SK-N-SH (cell line): ENCODE measurements at regions not wholly inside any gene's neighbourhood (a gene's known extent, or its start where the extent isn't known, plus 50 kb on each side); places are given as distances from the start of the nearest gene placed in this dataset.

Experiments
- CTCF ChIA-PET: fragments of 300-600, 350-600 bp; formaldehyde crosslinking; extraction: SDS; loops from one replicate; lab custom pipeline; 2021; lab: Yijun Ruan, JAX
- POLR2A ChIA-PET: fragments of 350-600 bp; sonication (Branson Sonifier 250); formaldehyde crosslinking; extraction: SDS; loops from one replicate; lab custom pipeline; 2020; ENCODE audit warnings: antibody characterized with exemption, inconsistent platforms; lab: Yijun Ruan, JAX
- DNase-seq: peaks from one replicate; pipeline ENCODE4 v3.0.0; 2012
- H2AFZ ChIP-seq: fragments of 200-600 bp; sonication (generic); 2 replicates; pipeline ENCODE4 v1.8.1; 2016; ENCODE audit warnings: antibody characterized with exemption, mild to moderate bottlenecking, low read depth
- H3F3A ChIP-seq: fragments of 200-600 bp; sonication (generic); replicated peaks from 2 replicates; pipeline ENCODE3; 2016; ENCODE audit warnings: antibody characterized with exemption, mild to moderate bottlenecking; ENCODE audit not compliant: insufficient read depth
- H3K27ac ChIP-seq, 2 experiments: fragments of 200-500 bp in 1 of 2; fragments of 200-600 bp in 1 of 2; sonication (Bioruptor generic) in 1 of 2; sonication (generic), shearing (Covaris generic) in 1 of 2; 2 replicates each; pipeline versions ENCODE4 v1.5.1 to v1.6.1; 2014 to 2016; ENCODE audit warnings: low read depth in 2 of 2, inconsistent platforms in 1 of 2, low read length in 1 of 2, mild to moderate bottlenecking in 1 of 2, mixed read lengths in 1 of 2
- H3K27me3 ChIP-seq: fragments of 200-600 bp; sonication (generic), shearing (Covaris generic); 2 replicates; pipeline ENCODE4 v1.6.1; 2016; ENCODE audit warnings: mixed run types; ENCODE audit not compliant: insufficient read depth
- H3K36me3 ChIP-seq, 2 experiments: fragments of 200-500 bp in 1 of 2; fragments of 200-600 bp in 1 of 2; sonication (Bioruptor generic) in 1 of 2; sonication (generic) in 1 of 2; replicated peaks in 1 of 2; 2 replicates each; pipeline versions ENCODE3 to v1.5.1; 2014 to 2016; ENCODE audit warnings: low read length in 1 of 2, mild to moderate bottlenecking in 1 of 2; ENCODE audit not compliant: insufficient read depth in 2 of 2, control insufficient read depth in 1 of 2
- H3K4me1 ChIP-seq, 2 experiments: fragments of 200-500 bp in 1 of 2; fragments of 200-600 bp in 1 of 2; sonication (Bioruptor generic) in 1 of 2; sonication (generic), shearing (Covaris generic) in 1 of 2; 2 replicates each; pipeline versions ENCODE4 v1.5.1 to v1.6.1; 2014 to 2016; ENCODE audit warnings: low read depth in 1 of 2, low read length in 1 of 2, mixed run types in 1 of 2; ENCODE audit not compliant: insufficient read depth in 2 of 2, control insufficient read depth in 1 of 2
- H3K4me2 ChIP-seq: fragments of 200-600 bp; sonication (generic), shearing (Covaris generic); 2 replicates; pipeline ENCODE4 v1.6.1; 2017; ENCODE audit warnings: mixed run types
- H3K4me3 ChIP-seq, 2 experiments: fragments of 200-500 bp in 1 of 2; fragments of 200-600 bp in 1 of 2; sonication (Bioruptor generic) in 1 of 2; sonication (generic), shearing (Covaris generic) in 1 of 2; 2 replicates each; pipeline versions ENCODE4 v1.5.1 to v1.8.1; 2014 to 2016; ENCODE audit warnings: low read depth in 2 of 2, inconsistent platforms in 1 of 2, low read length in 1 of 2, mild to moderate bottlenecking in 1 of 2, mixed read lengths in 1 of 2, moderate library complexity in 1 of 2
- H3K79me2 ChIP-seq: fragments of 200-600 bp; sonication (generic); 2 replicates; pipeline ENCODE4 v1.8.1; 2017; ENCODE audit warnings: mild to moderate bottlenecking; ENCODE audit not compliant: insufficient read depth
- H3K9ac ChIP-seq: fragments of 200-600 bp; sonication (generic); 2 replicates; pipeline ENCODE4 v1.6.1; 2017; ENCODE audit warnings: mixed run types
- H3K9me2 ChIP-seq: fragments of 200-600 bp; sonication (generic); 2 replicates; pipeline ENCODE4 v1.6.1; 2017; ENCODE audit warnings: mixed run types
- H3K9me3 ChIP-seq: fragments of 200-600 bp; sonication (generic); 2 replicates; pipeline ENCODE4 v1.6.1; 2017; ENCODE audit warnings: mixed run types, mild to moderate bottlenecking, moderate library complexity
- H4K20me1 ChIP-seq: fragments of 200-600 bp; sonication (generic); 2 replicates; pipeline ENCODE4 v1.6.1; 2017; ENCODE audit warnings: mild to moderate bottlenecking, mixed run types; ENCODE audit not compliant: insufficient read depth
- EP300 ChIP-seq, 2 experiments: IDR thresholded peaks; 2 replicates each; pipeline versions ENCODE4 v1.4.0 to v1.6.1; 2012; ENCODE audit warnings: borderline replicate concordance in 1 of 2, low read depth in 1 of 2, low read length in 1 of 2
- FOXM1 ChIP-seq: IDR thresholded peaks from 2 replicates; pipeline ENCODE4 v1.4.0; 2012; ENCODE audit warnings: low read depth, mild to moderate bottlenecking
- GABPA ChIP-seq: IDR thresholded peaks from 2 replicates; pipeline ENCODE4 v1.4.0; 2012; ENCODE audit warnings: low read depth, mild to moderate bottlenecking
- MXI1 ChIP-seq: IDR thresholded peaks from 2 replicates; pipeline ENCODE4 v1.6.1; 2012; ENCODE audit warnings: mild to moderate bottlenecking, low read depth, low read length, improper control_type of control experiment
- RXRA ChIP-seq: IDR thresholded peaks from 2 replicates; pipeline ENCODE4 v1.4.0; 2012; ENCODE audit warnings: low read depth, mild to moderate bottlenecking, borderline replicate concordance
- TCF12 ChIP-seq: IDR thresholded peaks from 2 replicates; pipeline ENCODE4 v1.4.0; 2012
- WGBS: methylation state at CpG from one replicate; pipeline ENCODE4 v1.1.6; 2017; ENCODE audit warnings: low lambda C conversion rate; 5-methylcytosine and 5-hydroxymethylcytosine counted together
- TF ChIP-seq, protein P1 (sequence below): IDR thresholded peaks from 2 replicates; pipeline ENCODE4 v1.6.1; 2012; ENCODE audit warnings: mild to moderate bottlenecking, low read depth, low read length, moderate library complexity
- TF ChIP-seq, protein P2 (sequence below): fragments of 150-350 bp; IDR thresholded peaks from 2 replicates; pipeline ENCODE4 v1.6.1; 2016; ENCODE audit warnings: mild to moderate bottlenecking, low read depth, low read length

GRCh38 chr9:111186021-111186530 lies 143.9 kb downstream of the OR2K2 start:
- 64% methylated on average over 1 of the region's 1 CpG for WGBS
- Histone ChIP-seq H3K4me3 (no peak overlapping the region), H4K20me1 (no peaks in the 10 kb centered on the region), H3K9me3 (no peaks in the 10 kb centered on the region), H3K79me2 (no peaks in the 10 kb centered on the region), H3K36me3 (no peaks in the 10 kb centered on the region), H3K27me3 (no peaks in the 10 kb centered on the region), H3K27ac (no peak overlapping the region), H3K4me2 (no peak overlapping the region), H3K9ac (no peak overlapping the region), H3F3A (no peaks in the 10 kb centered on the region), H3K9me2 (no peaks in the 10 kb centered on the region), H3K4me1 (no peaks in the 10 kb centered on the region), H2AFZ (no peak overlapping the region)
- DNase-seq = no peak
- TF ChIP-seq GABPA = no peak
- TF ChIP-seq TCF12 = no peak
- TF ChIP-seq, protein P1, sequence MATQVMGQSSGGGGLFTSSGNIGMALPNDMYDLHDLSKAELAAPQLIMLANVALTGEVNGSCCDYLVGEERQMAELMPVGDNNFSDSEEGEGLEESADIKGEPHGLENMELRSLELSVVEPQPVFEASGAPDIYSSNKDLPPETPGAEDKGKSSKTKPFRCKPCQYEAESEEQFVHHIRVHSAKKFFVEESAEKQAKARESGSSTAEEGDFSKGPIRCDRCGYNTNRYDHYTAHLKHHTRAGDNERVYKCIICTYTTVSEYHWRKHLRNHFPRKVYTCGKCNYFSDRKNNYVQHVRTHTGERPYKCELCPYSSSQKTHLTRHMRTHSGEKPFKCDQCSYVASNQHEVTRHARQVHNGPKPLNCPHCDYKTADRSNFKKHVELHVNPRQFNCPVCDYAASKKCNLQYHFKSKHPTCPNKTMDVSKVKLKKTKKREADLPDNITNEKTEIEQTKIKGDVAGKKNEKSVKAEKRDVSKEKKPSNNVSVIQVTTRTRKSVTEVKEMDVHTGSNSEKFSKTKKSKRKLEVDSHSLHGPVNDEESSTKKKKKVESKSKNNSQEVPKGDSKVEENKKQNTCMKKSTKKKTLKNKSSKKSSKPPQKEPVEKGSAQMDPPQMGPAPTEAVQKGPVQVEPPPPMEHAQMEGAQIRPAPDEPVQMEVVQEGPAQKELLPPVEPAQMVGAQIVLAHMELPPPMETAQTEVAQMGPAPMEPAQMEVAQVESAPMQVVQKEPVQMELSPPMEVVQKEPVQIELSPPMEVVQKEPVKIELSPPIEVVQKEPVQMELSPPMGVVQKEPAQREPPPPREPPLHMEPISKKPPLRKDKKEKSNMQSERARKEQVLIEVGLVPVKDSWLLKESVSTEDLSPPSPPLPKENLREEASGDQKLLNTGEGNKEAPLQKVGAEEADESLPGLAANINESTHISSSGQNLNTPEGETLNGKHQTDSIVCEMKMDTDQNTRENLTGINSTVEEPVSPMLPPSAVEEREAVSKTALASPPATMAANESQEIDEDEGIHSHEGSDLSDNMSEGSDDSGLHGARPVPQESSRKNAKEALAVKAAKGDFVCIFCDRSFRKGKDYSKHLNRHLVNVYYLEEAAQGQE = no peak
- TF ChIP-seq MXI1 = no peak
- TF ChIP-seq FOXM1 = no peak
- ChIA-PET POLR2A (no interaction called here), CTCF (no interaction called here)

DNA sequence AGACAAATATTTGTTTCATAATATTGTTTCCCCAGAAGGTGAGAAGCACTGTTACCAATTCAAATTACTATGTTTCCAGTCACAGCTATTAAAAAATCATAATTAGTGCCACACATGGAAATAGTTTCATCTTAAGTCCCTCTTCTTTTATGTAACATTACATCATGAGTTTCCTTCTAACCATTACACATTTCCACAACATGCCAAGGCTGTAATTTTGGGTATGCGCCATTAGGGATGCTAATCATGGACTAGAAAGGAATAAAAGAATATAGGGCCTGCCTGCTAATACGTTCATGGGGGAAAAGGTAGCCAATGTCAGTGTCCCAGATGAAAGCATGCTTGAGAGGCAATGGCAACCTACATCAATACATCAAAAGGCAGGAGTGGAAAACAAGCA lies 142.5 kb upstream of the LPAR1 start:
- Histone ChIP-seq H3K4me3 (no peak overlapping the region), H4K20me1 (no peaks in the 10 kb centered on the region), H3K36me3 (no peaks in the 10 kb centered on the region), H3F3A (no peaks in the 10 kb centered on the region), H2AFZ (no peak overlapping the region), H3K79me2 (no peaks in the 10 kb centered on the region), H3K9me3 (no peaks in the 10 kb centered on the region), H3K27me3 (no peaks in the 10 kb centered on the region), H3K4me1 (peaks cover 0 to 2% of the 10 kb centered on the region in 2 experiments; a peak in 2 of 4 replicates), H3K27ac (no peak overlapping the region), H3K9ac (no peak overlapping the region), H3K4me2 (no peak overlapping the region), H3K9me2 (no peaks in the 10 kb centered on the region)
- no peak for DNase-seq
- ChIA-PET POLR2A (no interaction called here), CTCF (no interaction called here)
- 81% methylated on average over 2 of the region's 2 CpGs for WGBS
- TF ChIP-seq, protein P2, sequence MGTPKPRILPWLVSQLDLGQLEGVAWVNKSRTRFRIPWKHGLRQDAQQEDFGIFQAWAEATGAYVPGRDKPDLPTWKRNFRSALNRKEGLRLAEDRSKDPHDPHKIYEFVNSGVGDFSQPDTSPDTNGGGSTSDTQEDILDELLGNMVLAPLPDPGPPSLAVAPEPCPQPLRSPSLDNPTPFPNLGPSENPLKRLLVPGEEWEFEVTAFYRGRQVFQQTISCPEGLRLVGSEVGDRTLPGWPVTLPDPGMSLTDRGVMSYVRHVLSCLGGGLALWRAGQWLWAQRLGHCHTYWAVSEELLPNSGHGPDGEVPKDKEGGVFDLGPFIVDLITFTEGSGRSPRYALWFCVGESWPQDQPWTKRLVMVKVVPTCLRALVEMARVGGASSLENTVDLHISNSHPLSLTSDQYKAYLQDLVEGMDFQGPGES = no peak
- TF ChIP-seq RXRA = no peak
- no peak for TF ChIP-seq EP300 (IDR thresholded peaks at IDR 0.05; ENCODE audit: borderline replicate concordance in 1 of 2, low read depth in 1 of 2, low read length in 1 of 2)
